H9 (cell line): ENCODE measurements at regions not wholly inside any gene's neighbourhood (a gene's known extent, or its start where the extent isn't known, plus 50 kb on each side); places are given as distances from the start of the nearest gene placed in this dataset.

Experiments
- DNase-seq: peaks from one replicate; pipeline ENCODE4 v3.0.0-alpha.2; 2017
- H2AFZ ChIP-seq: one replicate; pipeline ENCODE4 v1.6.1; 2013; ENCODE audit warnings: mild to moderate bottlenecking, low read length, control low read depth, moderate library complexity
- H2AK5ac ChIP-seq: 2 replicates; pipeline ENCODE4 v1.6.1; 2013; ENCODE audit warnings: low read length, control low read depth, mixed read lengths; ENCODE audit not compliant: insufficient read length
- H2BK120ac ChIP-seq: one replicate; pipeline ENCODE4 v1.6.1; 2013; ENCODE audit warnings: low read depth, mild to moderate bottlenecking, low read length, control low read depth, inconsistent platforms; ENCODE audit not compliant: poor library complexity, severe bottlenecking
- H2BK12ac ChIP-seq: 2 replicates; pipeline ENCODE4 v1.6.1; 2013; ENCODE audit warnings: low read length, control low read depth, mixed read lengths, low read depth; ENCODE audit not compliant: insufficient read length
- H2BK15ac ChIP-seq: 2 replicates; pipeline ENCODE4 v1.6.1; 2013; ENCODE audit warnings: low read depth, low read length, control low read depth
- H2BK20ac ChIP-seq: one replicate; pipeline ENCODE4 v1.6.1; 2013; ENCODE audit warnings: low read depth, mild to moderate bottlenecking, low read length, control low read depth, inconsistent platforms; ENCODE audit not compliant: poor library complexity, severe bottlenecking
- H2BK5ac ChIP-seq: 2 replicates; pipeline ENCODE4 v1.6.1; 2013; ENCODE audit warnings: low read length, control low read depth, mixed read lengths; ENCODE audit not compliant: insufficient read length
- H3K14ac ChIP-seq: 2 replicates; pipeline ENCODE4 v1.6.1; 2013; ENCODE audit warnings: low read length, control low read depth; ENCODE audit not compliant: insufficient read depth
- H3K18ac ChIP-seq: 2 replicates; pipeline ENCODE4 v1.6.1; 2013; ENCODE audit warnings: low read depth, mild to moderate bottlenecking, mixed read lengths, low read length, control low read depth; ENCODE audit not compliant: insufficient read length
- H3K23ac ChIP-seq: 2 replicates; pipeline ENCODE4 v1.6.1; 2013; ENCODE audit warnings: low read length, control low read depth, mixed read lengths, low read depth; ENCODE audit not compliant: insufficient read length
- H3K23me2 ChIP-seq: 2 replicates; pipeline ENCODE4 v1.6.1; 2013; ENCODE audit warnings: low read depth, mild to moderate bottlenecking, mixed read lengths, low read length, control low read depth; ENCODE audit not compliant: insufficient read length, poor library complexity, severe bottlenecking
- H3K27ac ChIP-seq: 2 replicates; pipeline ENCODE4 v1.5.1; 2013; ENCODE audit warnings: low read length, control low read depth, mixed read lengths, low read depth; ENCODE audit not compliant: insufficient read length
- H3K27me3 ChIP-seq: 2 replicates; pipeline ENCODE4 v1.6.1; 2013; ENCODE audit warnings: low read length, control low read depth, inconsistent platforms; ENCODE audit not compliant: insufficient read depth
- H3K4ac ChIP-seq: 2 replicates; pipeline ENCODE4 v1.6.1; 2013; ENCODE audit warnings: low read depth, mild to moderate bottlenecking, control low read depth, inconsistent platforms, low read length, moderate library complexity
- H3K4me1 ChIP-seq: 2 replicates; pipeline ENCODE4 v1.6.1; 2013; ENCODE audit warnings: low read length, control low read depth, inconsistent platforms; ENCODE audit not compliant: insufficient read depth
- H3K4me2 ChIP-seq: 2 replicates; pipeline ENCODE4 v1.6.1; 2013; ENCODE audit warnings: low read length, control low read depth, mixed read lengths; ENCODE audit not compliant: insufficient read length, insufficient read depth
- H3K56ac ChIP-seq: 2 replicates; pipeline ENCODE4 v1.6.1; 2013; ENCODE audit warnings: low read depth, mild to moderate bottlenecking, mixed read lengths, low read length, control low read depth; ENCODE audit not compliant: insufficient read length
- H3K79me1 ChIP-seq: 2 replicates; pipeline ENCODE4 v1.6.1; 2013; ENCODE audit warnings: low read depth, mild to moderate bottlenecking, moderate library complexity, low read length, control low read depth, inconsistent platforms; ENCODE audit not compliant: insufficient read depth, poor library complexity, severe bottlenecking
- H3K79me2 ChIP-seq: 2 replicates; pipeline ENCODE4 v1.6.1; 2013; ENCODE audit warnings: low read length, control low read depth, inconsistent platforms; ENCODE audit not compliant: insufficient read depth
- H3K9ac ChIP-seq: 2 replicates; pipeline ENCODE4 v1.6.1; 2013; ENCODE audit warnings: low read length, control low read depth, mixed read lengths; ENCODE audit not compliant: insufficient read length; ENCODE audit errors: extremely low read depth
- H3K9me3 ChIP-seq: one replicate; pipeline ENCODE4 v1.6.1; 2013; ENCODE audit warnings: low read depth, low read length, inconsistent platforms; ENCODE audit not compliant: control insufficient read depth
- H3T11ph ChIP-seq: one replicate; pipeline ENCODE4 v1.6.1; 2013; ENCODE audit warnings: mild to moderate bottlenecking, low read length, control low read depth, inconsistent platforms
- H4K20me1 ChIP-seq: one replicate; pipeline ENCODE4 v1.6.1; 2013; ENCODE audit not compliant: control insufficient read depth, insufficient read length, insufficient read depth
- H4K5ac ChIP-seq: 2 replicates; pipeline ENCODE4 v1.6.1; 2013; ENCODE audit warnings: low read depth, mild to moderate bottlenecking, mixed read lengths, low read length, control low read depth; ENCODE audit not compliant: insufficient read length
- H4K8ac ChIP-seq: replicated peaks from 2 replicates; pipeline ENCODE4 v1.6.1; 2013; ENCODE audit warnings: low read length, control low read depth, mixed read lengths, low read depth; ENCODE audit not compliant: insufficient read length
- H4K91ac ChIP-seq: 2 replicates; pipeline ENCODE4 v1.6.1; 2013; ENCODE audit warnings: low read depth, mild to moderate bottlenecking, moderate library complexity, mixed read lengths, low read length, control low read depth; ENCODE audit not compliant: insufficient read length
- H3K27ac Mint-ChIP-seq, 3 experiments: 2 replicates in 2 of 3; 3 replicates in 1 of 3; pipeline ENCODE4 v1.8.0; 2020 to 2021; ENCODE audit warnings: mixed read lengths in 3 of 3, mild to moderate bottlenecking in 1 of 3, moderate library complexity in 1 of 3
- H3K27me3 Mint-ChIP-seq: 2 replicates; pipeline ENCODE4 v1.8.0; 2021; ENCODE audit warnings: low read depth, mild to moderate bottlenecking, moderate library complexity, mixed read lengths
- H3K36me3 Mint-ChIP-seq, 3 experiments: 2 replicates in 2 of 3; 3 replicates in 1 of 3; pipeline ENCODE4 v1.8.0; 2020 to 2021; ENCODE audit warnings: low read depth in 3 of 3, mixed read lengths in 3 of 3; ENCODE audit not compliant: insufficient read depth in 1 of 3
- H3K4me1 Mint-ChIP-seq, 2 experiments: 2 replicates each; pipeline ENCODE4 v1.8.0; 2020; ENCODE audit warnings: mixed read lengths in 2 of 2
- H3K4me3 Mint-ChIP-seq, 2 experiments: 2 replicates in 1 of 2; 3 replicates in 1 of 2; pipeline ENCODE4 v1.8.0; 2020 to 2021; ENCODE audit warnings: mild to moderate bottlenecking in 2 of 2, mixed read lengths in 2 of 2, moderate library complexity in 1 of 2
- H3K9me3 Mint-ChIP-seq, 2 experiments: 2 replicates in 1 of 2; 3 replicates in 1 of 2; pipeline ENCODE4 v1.8.0; 2020; ENCODE audit warnings: mild to moderate bottlenecking in 2 of 2, mixed read lengths in 2 of 2, moderate library complexity in 1 of 2
- CTCF ChIP-seq: fragments of 200-600 bp; sonication (generic); conservative IDR thresholded peaks from 3 replicates; pipeline ENCODE4 v1.8.0; 2021; ENCODE audit warnings: antibody characterized with exemption, mild to moderate bottlenecking
- WGBS: extraction: QIAGEN DNeasy Blood & Tissue Kit; methylation state at CpG from one replicate; pipeline ENCODE4 v1.1.7; 2013; ENCODE audit warnings: missing lambda C conversion rate, low lambda C conversion rate, mixed read lengths; ENCODE audit not compliant: insufficient read length; ENCODE audit errors: extremely low coverage; 5-methylcytosine and 5-hydroxymethylcytosine counted together

GRCh38 chr6:156268849-156269248 is 508.3 kb upstream of the ARID1B start:
- H3K79me1 ChIP-seq = no peaks in the 10 kb centered on the region
- no peak overlapping the region for H2BK120ac ChIP-seq
- no peak overlapping the region for H2AFZ ChIP-seq
- Mint-ChIP-seq H3K27me3 (no peaks in the 10 kb centered on the region; the same call in 1 of the 2 replicates), H3K36me3 (no peaks in the 10 kb centered on the region; a peak in 1 of 7 replicates), H3K27ac (no peak overlapping the region), H3K4me1 (peaks cover 0 to 9% of the 10 kb centered on the region in 2 experiments; a peak in 1 of 4 replicates), H3K9me3 (peaks cover 0 to 1% of the 10 kb centered on the region in 2 experiments; a peak in 1 of 5 replicates), H3K4me3 (no peak overlapping the region)
- no peak overlapping the region for H3K23ac ChIP-seq
- no peak overlapping the region for H4K8ac ChIP-seq
- no peak overlapping the region for H2BK5ac ChIP-seq
- H2BK15ac ChIP-seq = no peak overlapping the region
- no peak overlapping the region for H3K9ac ChIP-seq
- H3K56ac ChIP-seq = no peak overlapping the region
- H3T11ph ChIP-seq = no peak overlapping the region
- no peak overlapping the region for H2BK20ac ChIP-seq
- WGBS = no CpG with 5 or more reads among the region's 3 CpGs
- DNase-seq = no peak
- H3K23me2 ChIP-seq = peaks cover 3% of the 10 kb centered on the region
- H3K18ac ChIP-seq = no peak overlapping the region
- no peak overlapping the region for H2AK5ac ChIP-seq
- H3K4me2 ChIP-seq = no peak overlapping the region
- no peak overlapping the region for H3K4ac ChIP-seq
- no peak overlapping the region for H2BK12ac ChIP-seq
- H3K4me1 ChIP-seq = no peaks in the 10 kb centered on the region
- H3K27me3 ChIP-seq = no peaks in the 10 kb centered on the region
- no peak overlapping the region for H3K14ac ChIP-seq
- no peak for TF ChIP-seq CTCF
- H3K79me2 ChIP-seq = no peaks in the 10 kb centered on the region
- no peak overlapping the region for H4K91ac ChIP-seq
- no peak overlapping the region for H4K5ac ChIP-seq
- H4K20me1 ChIP-seq = no peaks in the 10 kb centered on the region
- no peak overlapping the region for H3K27ac ChIP-seq
- no peaks in the 10 kb centered on the region for H3K9me3 ChIP-seq
